H9 (cell line): ENCODE measurements at regions not wholly inside any gene's neighbourhood (a gene's known extent, or its start where the extent isn't known, plus 50 kb on each side); places are given as distances from the start of the nearest gene placed in this dataset.

Experiments
- DNase-seq: peaks from one replicate; pipeline ENCODE4 v3.0.0-alpha.2; 2017
- H2AFZ ChIP-seq: one replicate; pipeline ENCODE4 v1.6.1; 2013; ENCODE audit warnings: mild to moderate bottlenecking, low read length, control low read depth, moderate library complexity
- H2AK5ac ChIP-seq: 2 replicates; pipeline ENCODE4 v1.6.1; 2013; ENCODE audit warnings: low read length, control low read depth, mixed read lengths; ENCODE audit not compliant: insufficient read length
- H2BK120ac ChIP-seq: one replicate; pipeline ENCODE4 v1.6.1; 2013; ENCODE audit warnings: low read depth, mild to moderate bottlenecking, low read length, control low read depth, inconsistent platforms; ENCODE audit not compliant: poor library complexity, severe bottlenecking
- H2BK12ac ChIP-seq: 2 replicates; pipeline ENCODE4 v1.6.1; 2013; ENCODE audit warnings: low read length, control low read depth, mixed read lengths, low read depth; ENCODE audit not compliant: insufficient read length
- H2BK15ac ChIP-seq: 2 replicates; pipeline ENCODE4 v1.6.1; 2013; ENCODE audit warnings: low read depth, low read length, control low read depth
- H2BK20ac ChIP-seq: one replicate; pipeline ENCODE4 v1.6.1; 2013; ENCODE audit warnings: low read depth, mild to moderate bottlenecking, low read length, control low read depth, inconsistent platforms; ENCODE audit not compliant: poor library complexity, severe bottlenecking
- H2BK5ac ChIP-seq: 2 replicates; pipeline ENCODE4 v1.6.1; 2013; ENCODE audit warnings: low read length, control low read depth, mixed read lengths; ENCODE audit not compliant: insufficient read length
- H3K14ac ChIP-seq: 2 replicates; pipeline ENCODE4 v1.6.1; 2013; ENCODE audit warnings: low read length, control low read depth; ENCODE audit not compliant: insufficient read depth
- H3K18ac ChIP-seq: 2 replicates; pipeline ENCODE4 v1.6.1; 2013; ENCODE audit warnings: low read depth, mild to moderate bottlenecking, mixed read lengths, low read length, control low read depth; ENCODE audit not compliant: insufficient read length
- H3K23ac ChIP-seq: 2 replicates; pipeline ENCODE4 v1.6.1; 2013; ENCODE audit warnings: low read length, control low read depth, mixed read lengths, low read depth; ENCODE audit not compliant: insufficient read length
- H3K23me2 ChIP-seq: 2 replicates; pipeline ENCODE4 v1.6.1; 2013; ENCODE audit warnings: low read depth, mild to moderate bottlenecking, mixed read lengths, low read length, control low read depth; ENCODE audit not compliant: insufficient read length, poor library complexity, severe bottlenecking
- H3K27ac ChIP-seq: 2 replicates; pipeline ENCODE4 v1.5.1; 2013; ENCODE audit warnings: low read length, control low read depth, mixed read lengths, low read depth; ENCODE audit not compliant: insufficient read length
- H3K27me3 ChIP-seq: 2 replicates; pipeline ENCODE4 v1.6.1; 2013; ENCODE audit warnings: low read length, control low read depth, inconsistent platforms; ENCODE audit not compliant: insufficient read depth
- H3K4ac ChIP-seq: 2 replicates; pipeline ENCODE4 v1.6.1; 2013; ENCODE audit warnings: low read depth, mild to moderate bottlenecking, control low read depth, inconsistent platforms, low read length, moderate library complexity
- H3K4me1 ChIP-seq: 2 replicates; pipeline ENCODE4 v1.6.1; 2013; ENCODE audit warnings: low read length, control low read depth, inconsistent platforms; ENCODE audit not compliant: insufficient read depth
- H3K4me2 ChIP-seq: 2 replicates; pipeline ENCODE4 v1.6.1; 2013; ENCODE audit warnings: low read length, control low read depth, mixed read lengths; ENCODE audit not compliant: insufficient read length, insufficient read depth
- H3K56ac ChIP-seq: 2 replicates; pipeline ENCODE4 v1.6.1; 2013; ENCODE audit warnings: low read depth, mild to moderate bottlenecking, mixed read lengths, low read length, control low read depth; ENCODE audit not compliant: insufficient read length
- H3K79me1 ChIP-seq: 2 replicates; pipeline ENCODE4 v1.6.1; 2013; ENCODE audit warnings: low read depth, mild to moderate bottlenecking, moderate library complexity, low read length, control low read depth, inconsistent platforms; ENCODE audit not compliant: insufficient read depth, poor library complexity, severe bottlenecking
- H3K79me2 ChIP-seq: 2 replicates; pipeline ENCODE4 v1.6.1; 2013; ENCODE audit warnings: low read length, control low read depth, inconsistent platforms; ENCODE audit not compliant: insufficient read depth
- H3K9ac ChIP-seq: 2 replicates; pipeline ENCODE4 v1.6.1; 2013; ENCODE audit warnings: low read length, control low read depth, mixed read lengths; ENCODE audit not compliant: insufficient read length; ENCODE audit errors: extremely low read depth
- H3K9me3 ChIP-seq: one replicate; pipeline ENCODE4 v1.6.1; 2013; ENCODE audit warnings: low read depth, low read length, inconsistent platforms; ENCODE audit not compliant: control insufficient read depth
- H3T11ph ChIP-seq: one replicate; pipeline ENCODE4 v1.6.1; 2013; ENCODE audit warnings: mild to moderate bottlenecking, low read length, control low read depth, inconsistent platforms
- H4K20me1 ChIP-seq: one replicate; pipeline ENCODE4 v1.6.1; 2013; ENCODE audit not compliant: control insufficient read depth, insufficient read length, insufficient read depth
- H4K5ac ChIP-seq: 2 replicates; pipeline ENCODE4 v1.6.1; 2013; ENCODE audit warnings: low read depth, mild to moderate bottlenecking, mixed read lengths, low read length, control low read depth; ENCODE audit not compliant: insufficient read length
- H4K8ac ChIP-seq: replicated peaks from 2 replicates; pipeline ENCODE4 v1.6.1; 2013; ENCODE audit warnings: low read length, control low read depth, mixed read lengths, low read depth; ENCODE audit not compliant: insufficient read length
- H4K91ac ChIP-seq: 2 replicates; pipeline ENCODE4 v1.6.1; 2013; ENCODE audit warnings: low read depth, mild to moderate bottlenecking, moderate library complexity, mixed read lengths, low read length, control low read depth; ENCODE audit not compliant: insufficient read length
- H3K27ac Mint-ChIP-seq, 3 experiments: 2 replicates in 2 of 3; 3 replicates in 1 of 3; pipeline ENCODE4 v1.8.0; 2020 to 2021; ENCODE audit warnings: mixed read lengths in 3 of 3, mild to moderate bottlenecking in 1 of 3, moderate library complexity in 1 of 3
- H3K27me3 Mint-ChIP-seq: 2 replicates; pipeline ENCODE4 v1.8.0; 2021; ENCODE audit warnings: low read depth, mild to moderate bottlenecking, moderate library complexity, mixed read lengths
- H3K36me3 Mint-ChIP-seq, 3 experiments: 2 replicates in 2 of 3; 3 replicates in 1 of 3; pipeline ENCODE4 v1.8.0; 2020 to 2021; ENCODE audit warnings: low read depth in 3 of 3, mixed read lengths in 3 of 3; ENCODE audit not compliant: insufficient read depth in 1 of 3
- H3K4me1 Mint-ChIP-seq, 2 experiments: 2 replicates each; pipeline ENCODE4 v1.8.0; 2020; ENCODE audit warnings: mixed read lengths in 2 of 2
- H3K4me3 Mint-ChIP-seq, 2 experiments: 2 replicates in 1 of 2; 3 replicates in 1 of 2; pipeline ENCODE4 v1.8.0; 2020 to 2021; ENCODE audit warnings: mild to moderate bottlenecking in 2 of 2, mixed read lengths in 2 of 2, moderate library complexity in 1 of 2
- H3K9me3 Mint-ChIP-seq, 2 experiments: 2 replicates in 1 of 2; 3 replicates in 1 of 2; pipeline ENCODE4 v1.8.0; 2020; ENCODE audit warnings: mild to moderate bottlenecking in 2 of 2, mixed read lengths in 2 of 2, moderate library complexity in 1 of 2
- CTCF ChIP-seq: fragments of 200-600 bp; sonication (generic); conservative IDR thresholded peaks from 3 replicates; pipeline ENCODE4 v1.8.0; 2021; ENCODE audit warnings: antibody characterized with exemption, mild to moderate bottlenecking
- WGBS: extraction: QIAGEN DNeasy Blood & Tissue Kit; methylation state at CpG from one replicate; pipeline ENCODE4 v1.1.7; 2013; ENCODE audit warnings: missing lambda C conversion rate, low lambda C conversion rate, mixed read lengths; ENCODE audit not compliant: insufficient read length; ENCODE audit errors: extremely low coverage; 5-methylcytosine and 5-hydroxymethylcytosine counted together

GRCh38 chr18:68298330-68298729 lies 416.6 kb downstream of the TMX3 start:
- Histone ChIP-seq H4K20me1 (no peaks in the 10 kb centered on the region), H3K56ac (no peak overlapping the region), H2BK15ac (no peak overlapping the region), H2AFZ (no peak overlapping the region), H3K23ac (no peak overlapping the region), H3K9ac (no peak overlapping the region), H3K23me2 (no peaks in the 10 kb centered on the region), H4K8ac (no peak overlapping the region), H3T11ph (no peak overlapping the region), H2BK20ac (no peak overlapping the region), H3K4me2 (no peak overlapping the region), H2AK5ac (no peak overlapping the region), H2BK120ac (no peak overlapping the region), H3K14ac (no peak overlapping the region), H3K4me1 (no peaks in the 10 kb centered on the region), H3K27ac (no peak overlapping the region), H3K27me3 (no peaks in the 10 kb centered on the region), H3K79me1 (no peaks in the 10 kb centered on the region), H2BK5ac (no peak overlapping the region), H4K5ac (no peak overlapping the region), H3K4ac (no peak overlapping the region), H3K18ac (no peak overlapping the region), H4K91ac (no peak overlapping the region), H2BK12ac (no peak overlapping the region), H3K9me3 (no peaks in the 10 kb centered on the region), H3K79me2 (no peaks in the 10 kb centered on the region)
- Mint-ChIP-seq H3K27ac (no peak overlapping the region; a peak in 1 of 7 replicates), H3K9me3 (peaks cover 3 to 8% of the 10 kb centered on the region in 2 experiments; a peak in 4 of 5 replicates), H3K36me3 (no peaks in the 10 kb centered on the region), H3K4me3 (no peak overlapping the region), H3K4me1 (no peaks in the 10 kb centered on the region), H3K27me3 (no peaks in the 10 kb centered on the region)
- WGBS = no CpG with 5 or more reads among the region's 4 CpGs
- TF ChIP-seq CTCF = no peak
- DNase-seq = no peak
